Ishikawa (cell line): ENCODE measurements at regions not wholly inside any gene's neighbourhood (a gene's known extent, or its start where the extent isn't known, plus 50 kb on each side); places are given as distances from the start of the nearest gene placed in this dataset.

ENCODE experiments used
- CEBPB ChIP-seq: IDR thresholded peaks from 2 replicates; pipeline ENCODE4 v1.6.1; 2012
- CREB1 ChIP-seq: IDR thresholded peaks from 2 replicates; pipeline ENCODE4 v1.6.1; 2012; ENCODE audit warnings: low read depth
- EGR1 ChIP-seq: IDR thresholded peaks from 2 replicates; pipeline ENCODE4 v1.6.1; 2012
- EP300 ChIP-seq: IDR thresholded peaks from 2 replicates; pipeline ENCODE4 v1.6.1; 2012; ENCODE audit warnings: borderline replicate concordance
- FOXM1 ChIP-seq: IDR thresholded peaks from 2 replicates; pipeline ENCODE4 v1.6.1; 2012; ENCODE audit warnings: low read depth, borderline replicate concordance
- NFIC ChIP-seq: IDR thresholded peaks from 2 replicates; pipeline ENCODE4 v1.6.1; 2012
- RAD21 ChIP-seq: IDR thresholded peaks from 2 replicates; pipeline ENCODE4 v1.6.1; 2012; ENCODE audit warnings: low read depth
- TAF1 ChIP-seq: IDR thresholded peaks from 2 replicates; pipeline ENCODE4 v1.6.1; 2012; ENCODE audit warnings: low read depth, mild to moderate bottlenecking
- TCF12 ChIP-seq: IDR thresholded peaks from 2 replicates; pipeline ENCODE4 v1.6.1; 2012; ENCODE audit warnings: low read depth
- TEAD4 ChIP-seq: IDR thresholded peaks from 2 replicates; pipeline ENCODE4 v1.6.1; 2012
- YY1 ChIP-seq: IDR thresholded peaks from 2 replicates; pipeline ENCODE4 v1.6.1; 2012; ENCODE audit warnings: low read depth
- ZBTB7A ChIP-seq: IDR thresholded peaks from 2 replicates; pipeline ENCODE4 v1.6.1; 2012; ENCODE audit warnings: low read depth
- TF ChIP-seq, protein P1 (sequence below): IDR thresholded peaks from 2 replicates; pipeline ENCODE4 v1.6.1; 2012
- TF ChIP-seq, protein P2 (sequence below): IDR thresholded peaks from 2 replicates; pipeline ENCODE4 v1.6.1; 2012; ENCODE audit warnings: low read depth, mild to moderate bottlenecking
- TF ChIP-seq, protein P3 (sequence below): IDR thresholded peaks from 2 replicates; pipeline ENCODE4 v1.6.1; 2012

DNA sequence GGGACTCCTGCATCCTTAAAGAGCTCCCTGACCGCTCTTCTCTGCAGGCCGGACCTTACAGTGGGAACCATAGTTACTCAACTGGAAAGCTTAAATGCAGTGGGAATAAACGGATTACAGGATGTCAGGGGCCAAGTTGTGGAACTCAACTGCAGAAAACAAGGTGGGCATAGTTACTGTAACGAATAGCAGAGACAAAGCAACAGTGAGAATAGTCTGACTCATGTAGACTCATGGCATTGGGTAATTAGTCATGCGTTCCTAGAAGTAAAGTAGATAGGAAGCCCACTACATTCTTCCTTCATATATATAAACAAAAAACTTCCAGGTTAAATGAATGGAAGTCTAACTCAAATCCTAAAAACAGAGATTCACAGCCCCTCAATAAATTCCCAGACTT, 95.5 kb upstream of the CHRNA7 start:
- no peak for TF ChIP-seq TAF1
- no peak for TF ChIP-seq EP300
- no peak for TF ChIP-seq CEBPB
- no peak for TF ChIP-seq FOXM1
- no peak for TF ChIP-seq RAD21
- TF ChIP-seq, protein P1, sequence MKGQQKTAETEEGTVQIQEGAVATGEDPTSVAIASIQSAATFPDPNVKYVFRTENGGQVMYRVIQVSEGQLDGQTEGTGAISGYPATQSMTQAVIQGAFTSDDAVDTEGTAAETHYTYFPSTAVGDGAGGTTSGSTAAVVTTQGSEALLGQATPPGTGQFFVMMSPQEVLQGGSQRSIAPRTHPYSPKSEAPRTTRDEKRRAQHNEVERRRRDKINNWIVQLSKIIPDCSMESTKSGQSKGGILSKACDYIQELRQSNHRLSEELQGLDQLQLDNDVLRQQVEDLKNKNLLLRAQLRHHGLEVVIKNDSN: no peak
- TF ChIP-seq NFIC: no peak
- no peak for TF ChIP-seq EGR1
- TF ChIP-seq CREB1: no peak

DNA sequence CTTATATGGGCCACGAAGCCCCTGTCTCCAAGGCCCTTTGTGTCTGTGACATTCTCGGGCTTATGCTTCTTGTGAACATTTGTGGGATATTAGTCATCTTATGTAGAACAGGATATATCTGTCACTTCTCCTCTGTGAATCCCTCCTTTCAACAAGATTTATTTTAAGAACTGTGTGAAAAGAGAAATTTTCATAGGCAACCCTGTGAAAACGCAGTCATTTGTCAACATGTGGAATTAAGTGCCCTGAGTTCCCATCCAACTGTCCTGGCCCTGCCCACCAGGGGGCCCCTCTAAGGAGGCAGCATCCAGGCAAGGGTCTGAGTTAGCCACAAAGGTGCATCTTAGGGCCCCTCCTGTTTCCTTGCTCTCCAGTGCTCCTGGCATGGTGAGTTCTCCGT, 76.8 kb upstream of the CHRNA7 start:
- TF ChIP-seq EGR1: no peak

DNA sequence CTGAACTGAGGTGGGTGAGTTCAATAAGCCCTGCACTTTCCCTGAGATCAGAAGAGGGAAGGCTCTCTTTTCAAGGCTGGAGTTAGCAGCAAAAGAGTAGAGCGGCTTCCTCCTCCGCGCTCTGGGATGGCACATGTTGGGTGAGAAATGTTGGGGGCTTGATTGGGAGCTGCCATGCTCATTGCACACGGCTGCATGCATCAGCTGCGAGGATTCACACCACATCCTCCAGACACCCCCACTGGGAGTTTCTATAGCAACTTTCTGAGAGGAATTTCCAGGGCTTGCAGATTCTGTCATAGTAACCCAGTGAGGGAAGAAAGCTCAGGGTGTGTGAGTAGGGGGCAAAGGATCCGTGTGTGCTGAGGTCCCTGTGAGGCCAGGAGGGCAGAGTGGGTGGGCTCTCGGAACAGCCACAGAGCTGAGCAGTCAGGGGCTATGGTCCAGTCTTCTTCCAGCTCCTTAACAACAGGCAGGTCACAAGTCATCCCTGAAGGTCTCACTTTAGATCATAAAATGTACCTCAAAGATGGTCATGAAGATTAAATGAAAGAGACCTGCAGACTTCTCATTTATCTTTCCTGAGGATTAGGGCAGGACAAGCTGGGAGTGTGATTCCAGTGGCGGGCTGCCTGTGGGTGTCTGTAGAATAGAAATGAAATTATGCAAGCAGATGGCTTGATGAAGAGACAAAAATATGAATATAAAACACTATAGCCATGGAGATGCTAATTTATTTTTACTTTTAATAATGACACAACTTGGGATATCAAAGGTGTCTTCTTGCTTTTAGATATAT, 75.7 kb upstream of the CHRNA7 start:
- TF ChIP-seq EGR1 (no peak), CEBPB (no peak), CREB1 (no peak), TEAD4 (no peak), YY1 (no peak), ZBTB7A (no peak), RAD21 (no peak), EP300 (no peak)
- TF ChIP-seq, protein P2, sequence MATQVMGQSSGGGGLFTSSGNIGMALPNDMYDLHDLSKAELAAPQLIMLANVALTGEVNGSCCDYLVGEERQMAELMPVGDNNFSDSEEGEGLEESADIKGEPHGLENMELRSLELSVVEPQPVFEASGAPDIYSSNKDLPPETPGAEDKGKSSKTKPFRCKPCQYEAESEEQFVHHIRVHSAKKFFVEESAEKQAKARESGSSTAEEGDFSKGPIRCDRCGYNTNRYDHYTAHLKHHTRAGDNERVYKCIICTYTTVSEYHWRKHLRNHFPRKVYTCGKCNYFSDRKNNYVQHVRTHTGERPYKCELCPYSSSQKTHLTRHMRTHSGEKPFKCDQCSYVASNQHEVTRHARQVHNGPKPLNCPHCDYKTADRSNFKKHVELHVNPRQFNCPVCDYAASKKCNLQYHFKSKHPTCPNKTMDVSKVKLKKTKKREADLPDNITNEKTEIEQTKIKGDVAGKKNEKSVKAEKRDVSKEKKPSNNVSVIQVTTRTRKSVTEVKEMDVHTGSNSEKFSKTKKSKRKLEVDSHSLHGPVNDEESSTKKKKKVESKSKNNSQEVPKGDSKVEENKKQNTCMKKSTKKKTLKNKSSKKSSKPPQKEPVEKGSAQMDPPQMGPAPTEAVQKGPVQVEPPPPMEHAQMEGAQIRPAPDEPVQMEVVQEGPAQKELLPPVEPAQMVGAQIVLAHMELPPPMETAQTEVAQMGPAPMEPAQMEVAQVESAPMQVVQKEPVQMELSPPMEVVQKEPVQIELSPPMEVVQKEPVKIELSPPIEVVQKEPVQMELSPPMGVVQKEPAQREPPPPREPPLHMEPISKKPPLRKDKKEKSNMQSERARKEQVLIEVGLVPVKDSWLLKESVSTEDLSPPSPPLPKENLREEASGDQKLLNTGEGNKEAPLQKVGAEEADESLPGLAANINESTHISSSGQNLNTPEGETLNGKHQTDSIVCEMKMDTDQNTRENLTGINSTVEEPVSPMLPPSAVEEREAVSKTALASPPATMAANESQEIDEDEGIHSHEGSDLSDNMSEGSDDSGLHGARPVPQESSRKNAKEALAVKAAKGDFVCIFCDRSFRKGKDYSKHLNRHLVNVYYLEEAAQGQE: no peak
- TF ChIP-seq, protein P3, sequence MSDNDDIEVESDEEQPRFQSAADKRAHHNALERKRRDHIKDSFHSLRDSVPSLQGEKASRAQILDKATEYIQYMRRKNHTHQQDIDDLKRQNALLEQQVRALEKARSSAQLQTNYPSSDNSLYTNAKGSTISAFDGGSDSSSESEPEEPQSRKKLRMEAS: no peak

DNA sequence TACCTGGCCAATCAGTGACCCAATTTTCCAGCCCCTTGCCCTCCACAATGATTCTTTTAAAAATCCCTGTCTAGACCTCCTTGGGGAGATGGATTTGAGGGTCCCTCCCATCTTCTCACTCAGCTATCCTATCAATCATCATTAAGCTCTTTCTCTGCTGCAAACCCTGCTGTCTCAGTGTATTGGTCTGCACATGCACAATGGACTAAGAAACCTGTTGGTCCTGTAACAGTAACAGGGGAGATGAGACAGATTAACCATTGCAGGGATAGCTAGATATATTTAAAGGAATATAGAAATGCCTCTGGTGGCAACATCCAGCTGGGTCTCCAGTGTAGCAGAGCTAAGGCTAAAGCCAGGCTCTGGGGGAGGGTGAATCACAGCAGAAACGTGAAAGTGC, 74.6 kb upstream of the CHRNA7 start:
- TF ChIP-seq CREB1 (no peak), TCF12 (no peak), EP300 (no peak), TAF1 (no peak), EGR1 (no peak), NFIC (no peak), FOXM1 (no peak), RAD21 (no peak), YY1 (no peak)
- TF ChIP-seq, protein P2: no peak
- TF ChIP-seq, protein P1: no peak

DNA sequence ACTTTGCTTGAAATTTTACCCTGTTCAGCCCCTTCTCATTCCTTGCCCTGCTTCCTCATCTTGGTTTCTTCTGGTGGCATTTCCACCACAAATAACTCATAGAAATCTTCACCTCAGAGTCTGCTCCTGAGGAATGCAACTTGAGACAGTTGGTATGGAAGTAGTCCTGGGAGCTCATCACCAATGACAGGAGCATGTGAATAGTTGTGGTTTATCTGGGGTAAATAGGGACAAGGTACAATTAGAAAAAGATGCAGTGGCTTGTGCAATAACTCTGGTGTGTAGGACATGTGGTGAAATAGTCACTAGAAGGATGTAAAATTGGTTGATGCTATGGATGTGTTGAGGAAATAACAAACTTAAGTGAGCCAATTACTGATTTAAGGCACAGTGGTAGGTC, 72.7 kb upstream of the CHRNA7 start:
- TF ChIP-seq, protein P1: no peak
- TF ChIP-seq TAF1 (no peak), TEAD4 (no peak), CREB1 (no peak), CEBPB (no peak), EP300 (no peak), ZBTB7A (no peak), RAD21 (no peak), FOXM1 (no peak), NFIC (no peak), TCF12 (no peak), YY1 (no peak), EGR1 (no peak)
- TF ChIP-seq, protein P3: no peak
- TF ChIP-seq, protein P2: no peak
